HG03196 (cell line): ENCODE measurements at regions not wholly inside any gene's neighbourhood (a gene's known extent, or its start where the extent isn't known, plus 50 kb on each side); places are given as distances from the start of the nearest gene placed in this dataset.

Experiments used
- ATAC-seq: cut with Tn5 transposase; IDR thresholded peaks from one replicate; pipeline ENCODE4 v1.9.1; 2021; ENCODE audit not compliant: unreplicated experiment

- ATAC-seq = no peak
Measured at GRCh38 chr1:170219163-170219562, 73.4 kb downstream of the NTMT2 start.

DNA sequence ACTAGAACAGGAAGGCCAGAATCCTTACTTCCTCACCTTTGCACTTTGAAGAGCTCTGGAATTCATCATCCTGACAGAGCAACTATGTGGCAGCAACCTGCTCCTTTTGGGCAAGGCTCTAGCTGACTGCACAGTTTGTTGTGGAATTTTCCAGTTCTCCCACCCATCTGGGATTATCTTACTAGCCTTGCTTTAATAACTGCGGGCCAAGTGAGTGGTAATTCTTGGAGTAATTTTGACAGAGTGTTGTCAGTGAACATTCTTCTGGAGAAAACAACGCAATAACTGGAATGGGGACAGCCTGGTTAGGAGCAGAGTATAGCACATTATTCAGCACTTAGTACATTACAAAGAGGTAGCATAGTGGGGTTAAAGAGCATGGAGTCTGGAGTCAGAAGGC, 75.3 kb downstream of the NTMT2 start:
- no peak for ATAC-seq

- no peak for ATAC-seq
Measured at GRCh38 chr1:170221495-170221894, 75.7 kb downstream of the NTMT2 start.

GRCh38 chr1:170224469-170224868, 78.7 kb downstream of the NTMT2 start:
- ATAC-seq = no peak

DNA sequence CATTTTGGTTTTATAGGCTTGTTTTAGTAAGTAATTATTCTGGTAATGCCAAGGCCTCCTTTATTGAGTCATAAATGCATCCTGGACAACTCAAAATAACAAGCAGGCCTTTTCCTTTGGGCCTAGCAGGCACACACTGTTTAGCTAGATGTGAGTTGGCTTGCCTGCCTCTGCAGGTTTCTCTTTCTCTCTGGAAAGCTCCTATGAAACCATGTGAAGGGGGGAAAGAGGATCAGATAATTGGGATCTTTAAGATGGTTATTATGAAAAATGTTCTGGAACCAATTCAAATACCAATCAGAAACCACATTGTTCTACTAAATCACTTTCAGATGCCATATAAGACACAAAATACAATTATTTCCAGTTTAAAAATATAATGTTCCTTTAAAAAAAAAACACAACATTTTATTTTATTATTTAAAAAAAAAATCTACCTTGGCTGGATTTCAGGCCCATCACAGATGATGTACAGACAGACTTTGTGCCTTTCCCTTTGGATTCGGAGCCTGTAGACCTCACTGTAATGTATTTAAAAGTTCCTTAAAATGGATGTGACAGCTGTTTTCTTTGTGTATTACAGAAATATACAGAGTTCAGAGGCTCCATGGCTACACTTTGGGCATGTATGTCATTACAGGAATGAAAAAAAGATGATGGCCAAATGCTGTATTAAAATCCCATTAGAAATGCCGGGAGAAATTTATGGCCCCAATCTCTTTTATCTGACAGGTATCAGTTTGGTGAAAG, 80.2 kb downstream of the NTMT2 start:
- no peak for ATAC-seq

DNA sequence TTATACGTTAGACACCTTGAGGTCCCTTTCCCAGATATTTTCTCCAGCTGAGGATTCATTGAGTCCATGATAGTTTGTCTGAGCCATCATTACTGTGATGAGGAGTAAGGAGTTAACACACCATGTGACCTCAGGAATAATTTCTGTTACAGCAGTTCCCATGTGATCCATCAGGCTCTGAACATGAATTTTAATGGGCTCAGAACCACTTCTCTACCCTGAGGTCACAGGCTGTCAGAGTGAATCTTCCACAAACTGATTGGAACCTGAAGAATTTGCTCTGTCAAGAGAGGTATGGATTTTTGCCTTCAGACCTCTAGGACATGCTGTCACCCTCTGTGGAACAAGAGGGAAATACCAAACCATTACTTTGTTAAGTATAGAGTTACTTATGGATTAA, 81.0 kb downstream of the NTMT2 start:
- ATAC-seq = no peak

- no peak for ATAC-seq
Measured at GRCh38 chr1:170230323-170230722, 84.6 kb downstream of the NTMT2 start.

GRCh38 chr1:170231662-170232061, 85.9 kb downstream of the NTMT2 start:
- ATAC-seq = no peak

GRCh38 chr1:170238704-170239391, 93.1 kb downstream of the NTMT2 start:
- ATAC-seq = no peak

GRCh38 chr1:170239445-170239844, 93.7 kb downstream of the NTMT2 start:
- no peak for ATAC-seq

DNA sequence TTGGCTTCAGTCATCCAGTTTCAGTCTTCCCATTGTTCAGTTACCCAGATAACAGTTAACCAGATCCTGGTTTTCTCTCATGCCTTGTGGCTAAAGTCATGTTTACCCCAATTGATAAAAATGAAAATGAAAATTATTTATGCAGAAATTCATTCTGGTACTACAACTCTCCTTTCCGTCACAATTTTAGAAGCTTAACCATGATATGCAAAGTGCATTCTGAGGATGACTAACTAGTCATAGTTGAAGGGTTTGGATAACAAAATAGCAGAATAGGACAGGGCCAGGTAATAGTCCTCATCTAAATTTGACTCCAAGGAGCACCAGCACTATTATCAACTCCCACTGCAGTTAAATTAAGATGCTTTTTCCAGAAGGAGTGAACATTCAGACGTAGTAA, 94.7 kb downstream of the NTMT2 start:
- ATAC-seq = peak; percentile 97

DNA sequence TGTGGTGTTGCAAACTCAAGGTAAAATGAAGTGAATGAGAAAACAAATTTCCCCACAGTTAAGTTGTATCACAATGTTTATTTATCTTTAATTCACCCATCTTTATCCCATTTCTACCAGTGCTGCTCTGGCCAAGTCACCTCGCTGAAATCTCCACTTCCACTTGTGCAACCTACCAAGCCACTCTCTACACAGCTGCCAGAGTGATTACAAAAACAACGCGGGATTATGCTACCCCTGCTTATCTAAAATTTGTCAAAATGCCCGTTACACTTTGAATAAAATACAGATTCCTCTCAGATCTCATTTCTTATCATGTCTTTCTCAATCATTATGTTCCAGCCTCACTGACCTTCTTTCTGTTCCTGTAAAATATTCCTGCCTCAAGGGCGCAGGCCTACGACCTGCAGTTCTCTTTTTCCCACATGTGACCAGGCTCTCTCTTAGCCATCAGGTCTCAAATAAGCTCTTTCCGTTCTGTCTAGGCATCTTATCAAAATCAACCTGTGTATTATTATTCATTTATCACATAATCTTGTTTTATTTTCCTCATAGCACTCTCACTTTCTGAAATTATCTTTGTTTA, 95.6 kb downstream of the NTMT2 start:
- ATAC-seq = no peak

DNA sequence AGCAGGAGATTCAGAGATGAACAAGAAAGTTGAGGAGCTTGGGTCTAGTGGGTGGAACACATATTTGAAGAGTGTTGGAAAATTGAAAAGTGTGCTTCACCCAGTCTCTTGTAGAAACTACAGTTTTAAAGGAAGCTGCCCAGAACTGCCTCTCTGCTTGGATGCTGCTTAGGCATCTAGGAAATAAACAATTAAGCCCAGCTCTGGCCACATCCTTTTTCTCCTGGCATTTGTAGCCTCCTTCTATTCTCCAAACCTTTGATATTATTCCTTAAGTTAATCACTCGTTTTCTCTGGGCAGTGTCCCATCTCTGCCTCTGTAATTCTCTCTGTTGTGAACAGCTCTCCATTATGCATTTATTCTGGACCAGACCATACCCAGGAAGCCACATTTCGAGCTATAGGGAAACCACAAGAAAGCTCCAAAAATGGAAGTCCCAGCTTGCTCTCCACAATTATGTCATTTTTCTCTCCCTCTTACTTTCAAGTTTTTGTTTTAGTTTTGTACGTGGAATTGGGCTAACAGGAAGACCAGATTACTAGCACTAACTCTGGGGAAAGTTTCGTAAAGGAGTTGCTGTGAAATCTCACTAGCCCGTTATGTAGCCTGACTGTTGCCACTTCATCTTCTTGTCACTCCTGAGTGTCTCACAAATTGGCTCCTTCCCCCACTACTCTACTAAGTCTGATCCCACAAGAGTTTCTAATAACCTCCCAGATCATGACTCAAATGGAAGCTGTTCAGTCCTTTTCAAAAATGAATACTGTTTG, 102.2 kb downstream of the NTMT2 start:
- peak; percentile 46 for ATAC-seq

DNA sequence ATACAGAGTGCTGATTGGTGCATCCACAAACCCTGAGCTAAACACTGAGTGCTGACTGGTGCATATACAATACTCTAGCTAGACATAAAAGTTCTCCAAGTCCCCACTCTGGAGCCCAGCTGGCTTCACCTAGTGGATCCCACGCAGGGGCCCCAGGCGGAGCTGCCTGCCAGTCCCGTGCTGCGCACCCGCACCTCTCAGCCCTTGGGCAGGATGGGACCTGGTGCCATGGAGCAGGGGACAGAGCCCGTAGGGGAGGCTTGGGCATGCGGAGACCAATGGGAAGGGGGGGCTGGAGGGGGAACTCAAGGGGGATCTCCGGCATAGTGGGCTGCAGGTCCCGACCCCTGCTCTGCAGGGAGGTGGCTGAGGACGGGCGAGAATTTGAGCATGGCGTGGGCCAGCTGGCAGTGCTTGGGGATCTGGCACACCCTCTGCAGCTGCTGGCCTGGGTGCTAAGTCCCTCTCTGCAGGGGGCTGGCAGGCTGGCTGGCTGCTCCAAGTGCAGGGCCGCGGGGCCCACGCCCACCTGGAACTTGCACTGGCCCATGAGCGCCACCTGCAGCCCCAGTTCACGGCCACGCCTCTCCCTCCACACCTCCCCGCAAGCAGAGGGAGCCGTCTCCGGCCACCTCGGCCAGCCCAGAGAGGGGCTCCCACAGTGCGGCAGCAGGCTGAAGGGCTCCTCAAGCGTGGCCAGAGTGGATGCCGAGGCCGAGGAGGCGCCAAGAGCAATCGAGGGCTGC, 104.9 kb downstream of the NTMT2 start:
- no peak for ATAC-seq

- no peak for ATAC-seq
Measured at GRCh38 chr1:170252851-170253579, 107.3 kb downstream of the NTMT2 start.

GRCh38 chr1:170254371-170254770, 108.6 kb downstream of the NTMT2 start:
- ATAC-seq = no peak

- no peak for ATAC-seq
Measured at GRCh38 chr1:170261669-170262068, 115.9 kb downstream of the NTMT2 start.

- ATAC-seq = no peak
Measured at GRCh38 chr1:170262276-170262939, 116.6 kb downstream of the NTMT2 start.

DNA sequence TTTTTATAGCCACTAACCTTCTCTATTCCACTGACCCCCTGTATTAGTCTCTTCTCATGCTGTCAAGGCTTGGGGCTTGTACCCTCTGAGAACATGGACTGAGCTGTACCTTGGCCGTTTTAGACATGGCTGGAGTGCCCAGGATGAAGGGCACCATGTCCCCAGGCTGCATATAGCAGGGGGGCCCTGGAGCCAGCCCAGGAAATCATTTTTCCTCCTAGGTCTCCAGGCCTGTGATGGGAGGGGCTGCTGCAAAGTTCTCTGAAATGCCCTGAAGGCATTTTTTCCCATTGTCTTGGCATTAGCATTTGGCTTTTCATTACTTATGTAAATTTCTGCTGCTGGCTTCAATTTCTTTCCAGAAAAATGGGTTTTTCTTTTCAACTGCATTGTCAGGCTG, 119.5 kb downstream of the NTMT2 start:
- ATAC-seq = no peak

DNA sequence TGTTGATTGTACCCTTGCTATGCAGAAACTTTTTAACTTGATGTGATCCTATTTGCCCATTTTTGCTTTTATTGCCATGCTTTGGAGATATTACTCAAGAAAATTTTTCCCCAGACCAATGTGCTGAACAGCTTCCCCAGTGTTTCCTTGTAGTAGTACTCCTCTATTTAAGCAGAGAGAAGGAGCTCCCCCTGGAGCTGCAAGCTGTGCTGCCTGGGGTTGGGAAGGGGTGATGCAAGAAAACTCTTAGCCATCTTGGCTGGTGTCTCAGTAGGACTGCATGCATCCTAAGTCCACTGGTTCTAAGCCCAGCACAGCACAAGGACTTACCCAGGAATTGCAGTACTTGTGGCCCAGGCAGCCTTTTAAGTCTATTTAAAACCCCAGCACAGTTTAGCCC, 121.6 kb downstream of the NTMT2 start:
- ATAC-seq = no peak
